ENCODE measurements at regions not wholly inside any gene's neighbourhood (a gene's known extent, or its start where the extent isn't known, plus 50 kb on each side); places are given as distances from the start of the nearest gene placed in this dataset.
A peak's percentile ranks its signal among the peaks of the same experiment; 100 is the strongest.
"Not testable (repeated sequence)": the region's sequence is repeated elsewhere in the genome, so short reads cannot be mapped to it uniquely, and the experiment has no call there.

DNA sequence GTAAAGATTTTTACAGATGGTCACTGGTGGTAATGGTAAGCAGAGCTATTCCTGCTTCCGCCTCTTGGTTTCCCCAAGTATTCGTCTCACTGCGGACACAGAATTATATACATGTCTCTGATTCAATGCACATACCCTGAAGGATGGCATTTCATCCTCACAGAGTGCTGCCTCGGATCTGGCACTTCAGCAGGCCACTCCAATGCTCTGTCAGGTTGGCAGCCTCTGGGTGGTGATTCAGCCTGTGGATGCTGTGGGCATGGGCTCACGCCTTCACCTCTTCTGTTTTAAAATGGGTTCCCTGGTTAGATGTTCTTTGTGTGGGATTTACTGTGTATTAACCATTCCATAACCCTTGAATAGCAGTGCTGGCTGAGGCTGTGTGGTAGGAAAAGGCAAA, 182.6 kb upstream of the ZNF608 start:
- DNase-seq = no peak

DNA sequence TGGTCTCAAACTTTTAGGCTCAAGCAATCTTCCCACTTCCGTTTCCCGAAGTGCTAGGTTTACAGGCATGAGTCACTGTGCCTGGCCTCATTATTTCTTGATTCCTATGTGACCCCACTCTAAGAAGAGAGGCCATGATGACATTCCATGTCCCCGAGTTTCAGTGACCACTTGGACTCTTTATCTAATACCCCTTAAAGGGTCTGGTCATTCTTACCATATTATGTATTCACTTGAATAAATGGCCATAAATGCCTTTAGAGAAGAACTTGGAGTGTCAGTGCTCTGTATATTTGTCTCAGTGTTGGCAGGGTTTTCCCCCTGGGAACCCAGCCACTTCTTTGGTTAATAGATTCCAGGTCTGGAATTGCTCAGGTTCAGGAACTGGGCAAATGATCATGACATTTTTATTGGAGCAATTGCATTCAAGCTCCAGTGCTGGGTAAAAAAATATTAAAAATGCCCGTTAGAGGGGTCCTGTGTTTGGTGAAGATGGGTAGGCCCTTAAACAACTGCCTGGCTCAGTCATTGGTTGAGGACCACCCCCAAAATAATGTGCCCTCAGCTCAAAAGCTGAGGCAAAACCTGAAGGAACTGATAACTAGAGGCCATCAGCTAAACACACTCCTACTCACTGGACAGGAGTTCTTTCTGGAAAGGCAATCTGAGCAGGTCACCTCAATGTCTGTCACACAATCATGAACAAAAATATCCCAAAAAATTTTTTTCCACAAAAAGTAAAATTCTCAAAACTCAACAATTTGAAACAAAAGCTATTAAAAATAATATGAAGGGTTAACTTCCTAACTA, 186.6 kb upstream of the ZNF608 start:
- no peak for DNase-seq

DNA sequence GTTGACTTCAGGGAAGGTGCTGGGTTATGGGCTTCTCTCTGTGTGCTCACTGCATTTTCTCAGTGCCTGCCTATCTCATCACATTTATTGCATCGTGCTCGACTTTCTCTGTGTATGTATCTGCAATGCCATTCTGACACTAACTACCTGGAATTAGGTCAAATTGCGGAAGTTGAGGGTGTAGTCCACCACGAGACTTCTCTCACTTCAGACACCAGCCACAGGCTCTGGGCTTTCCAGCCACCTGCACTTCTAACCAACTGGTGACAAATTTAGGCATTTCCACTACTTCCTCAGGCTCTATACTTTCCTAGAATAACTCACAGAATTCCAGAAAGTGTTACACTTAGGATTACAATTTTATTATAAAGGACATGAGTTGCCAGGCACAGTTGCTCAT, 188.6 kb upstream of the ZNF608 start:
- peak in 2 of 5 experiments; percentile 18 for DNase-seq

DNA sequence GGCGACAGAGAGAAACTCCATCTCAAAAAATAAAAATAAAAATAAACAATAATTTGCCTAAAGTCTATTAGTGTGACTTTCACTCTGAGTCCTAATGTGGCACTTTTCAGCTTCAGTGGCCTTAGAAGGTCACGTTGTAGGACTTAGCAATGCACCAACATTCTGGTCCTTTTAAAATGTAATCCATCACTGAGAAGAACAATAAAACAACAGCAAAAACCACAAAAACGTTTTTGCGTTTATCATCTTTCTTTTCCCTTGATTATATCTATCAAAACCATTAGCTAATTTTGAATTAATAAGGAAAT, 190.1 kb upstream of the ZNF608 start:
- no peak for DNase-seq

DNA sequence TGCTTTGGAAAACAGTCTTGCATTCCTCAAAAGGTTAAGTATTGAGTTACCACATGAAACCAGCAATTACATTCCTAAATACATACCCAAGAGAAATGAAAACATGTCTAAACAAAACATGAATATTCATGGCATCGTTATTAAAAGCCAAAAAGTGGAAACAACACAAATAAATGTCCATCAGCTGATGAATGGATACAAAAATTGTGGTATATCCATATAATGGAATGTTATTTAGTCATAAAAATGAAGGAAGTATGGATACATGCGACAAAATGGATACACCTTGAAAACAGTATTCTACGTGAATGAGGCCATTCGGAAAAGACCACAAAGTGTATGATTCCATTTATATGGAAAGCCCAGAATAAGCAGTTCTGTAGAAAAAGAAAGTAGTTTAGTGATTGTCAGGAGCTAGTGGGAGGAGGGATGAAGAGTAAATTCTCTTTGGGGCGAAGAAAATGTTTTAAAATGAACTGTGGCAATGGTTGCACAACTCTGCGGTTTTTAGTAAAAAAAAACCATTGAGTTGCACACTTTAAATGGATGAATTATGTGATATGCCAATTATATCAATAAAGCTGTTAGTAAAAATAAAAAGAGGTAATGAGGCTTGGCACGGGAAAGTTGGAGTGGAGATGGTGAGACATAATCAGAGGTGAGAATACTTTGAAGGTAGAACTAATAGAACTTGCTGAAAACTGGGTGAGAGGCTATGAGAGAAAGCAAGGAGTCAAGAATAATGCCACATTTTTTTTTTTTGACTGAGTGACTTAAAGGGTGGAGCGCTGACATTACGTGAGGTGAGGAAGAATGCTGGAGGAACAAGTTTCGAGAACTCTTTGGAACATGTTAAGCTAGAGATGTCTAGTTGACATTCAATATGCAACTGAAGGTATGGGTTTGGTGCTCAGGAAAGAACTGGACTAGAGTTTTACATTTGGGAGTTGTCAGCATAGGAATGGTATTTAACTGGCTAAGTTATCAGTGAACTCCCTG, 194.9 kb upstream of the ZNF608 start:
- no peak for DNase-seq

DNA sequence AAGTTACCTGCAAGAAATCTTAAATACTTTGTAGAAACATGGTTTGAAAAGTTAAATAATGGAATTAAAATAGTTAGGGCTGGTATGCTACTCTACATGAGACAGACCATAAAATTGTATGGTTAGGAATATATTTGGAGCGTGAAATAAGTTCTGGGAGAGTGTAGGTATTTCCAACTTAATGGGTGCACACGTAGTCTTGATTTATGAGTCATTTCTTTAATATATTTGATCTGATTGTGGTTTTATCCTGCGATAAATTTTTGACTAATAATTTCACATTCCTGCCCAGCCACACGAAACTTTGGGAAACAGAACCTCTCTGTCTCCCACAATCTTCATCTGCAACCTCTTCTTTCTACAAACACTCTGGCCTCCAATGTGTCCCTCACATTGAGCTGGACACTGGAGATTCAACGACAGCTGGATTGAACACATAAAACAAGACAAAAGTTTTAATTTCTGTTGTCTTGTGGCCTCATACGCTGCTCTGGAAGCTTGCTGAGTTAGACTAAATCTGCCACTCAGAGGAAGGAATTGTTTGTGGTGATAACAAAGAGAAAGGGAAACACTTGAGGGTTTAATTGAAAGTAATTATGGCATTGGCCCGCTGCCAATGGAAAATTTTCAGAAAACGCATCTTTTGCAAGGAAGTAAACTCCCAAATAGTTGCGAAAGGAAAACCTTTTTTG, 201.8 kb upstream of the ZNF608 start:
- no peak for DNase-seq

DNA sequence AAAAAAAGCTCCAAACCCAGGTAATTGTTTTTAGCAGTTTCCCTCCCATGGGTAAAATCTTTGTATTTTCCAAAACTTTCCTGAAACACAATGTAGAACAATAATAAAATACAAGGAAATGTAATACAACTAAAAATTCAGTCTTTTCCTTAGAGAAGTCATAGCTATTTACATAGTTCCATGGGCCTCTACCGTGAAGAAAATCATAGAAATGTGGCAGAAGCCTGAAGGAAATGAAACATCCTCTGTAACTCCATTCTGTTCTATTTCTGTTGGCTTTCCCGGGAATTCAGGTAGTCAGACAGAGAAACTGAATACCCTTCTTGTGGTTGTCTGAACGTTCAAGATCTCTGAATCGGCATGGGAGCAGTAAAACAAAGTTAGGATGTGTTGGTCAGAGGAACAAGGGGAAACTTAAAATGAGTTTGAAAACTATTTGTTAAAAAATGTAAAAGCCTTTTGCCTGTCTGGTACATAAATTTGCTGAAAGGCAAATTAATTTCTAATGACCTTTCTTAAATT, 202.4 kb upstream of the ZNF608 start:
- DNase-seq = no peak

DNA sequence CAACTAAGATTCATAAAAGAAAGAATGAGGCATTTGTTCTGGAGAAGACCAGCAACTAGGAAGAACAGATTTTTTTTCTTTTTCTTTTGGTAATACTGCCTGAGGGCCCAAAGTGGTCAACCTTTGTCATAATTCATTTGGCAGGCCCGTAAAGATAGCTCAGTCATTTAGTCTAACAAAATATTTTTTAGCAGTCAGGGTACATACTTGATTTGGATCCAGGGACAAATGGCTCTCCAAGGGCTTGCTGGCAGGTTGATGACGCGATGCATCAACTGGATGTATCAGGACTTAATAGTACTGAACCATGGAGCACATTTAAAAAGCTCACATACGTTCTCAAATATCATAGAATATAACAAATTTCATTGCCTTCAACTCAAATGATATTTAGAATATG, 203.4 kb upstream of the ZNF608 start:
- no peak for DNase-seq

DNA sequence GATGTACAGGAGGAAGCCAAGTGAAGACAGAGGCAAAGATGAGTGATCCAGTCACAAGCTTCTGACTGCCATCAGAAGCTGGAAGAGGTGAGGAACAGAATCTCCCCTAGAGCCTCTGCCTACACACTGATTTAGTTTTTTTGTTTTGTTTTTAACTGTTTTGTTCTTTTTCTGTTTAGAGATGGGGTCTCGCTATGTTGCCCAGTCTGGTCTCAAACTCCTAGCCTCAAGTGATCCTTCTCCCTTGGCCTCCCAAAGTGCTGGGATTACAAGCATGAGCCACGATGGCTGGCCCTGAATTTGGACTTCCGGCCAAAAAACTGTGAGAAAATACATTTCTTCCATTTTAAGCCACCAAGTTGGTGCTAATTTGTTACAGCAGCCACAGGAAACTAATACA, 204.7 kb upstream of the ZNF608 start:
- no peak for DNase-seq

DNA sequence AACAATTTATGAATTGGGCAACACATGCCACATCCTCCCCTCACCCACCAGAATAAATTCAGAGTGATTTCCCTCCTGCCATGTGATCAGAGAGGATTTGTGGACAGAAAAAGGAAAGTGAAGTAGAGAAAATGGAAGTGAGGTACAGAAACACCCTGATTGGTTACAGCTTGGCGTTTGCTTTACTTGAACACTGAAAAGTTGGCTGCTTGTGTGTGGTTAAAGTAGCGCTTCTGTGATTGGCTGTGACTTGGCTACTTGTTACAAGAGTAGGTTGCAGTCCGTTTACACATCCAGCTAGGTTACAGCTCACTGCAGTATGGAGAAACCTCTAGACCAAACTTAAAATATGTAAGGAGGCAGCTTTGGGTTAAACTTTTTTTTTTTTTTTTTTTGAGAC, 205.2 kb upstream of the ZNF608 start:
- peak in 1 of 5 experiments; percentile 5 for DNase-seq

DNA sequence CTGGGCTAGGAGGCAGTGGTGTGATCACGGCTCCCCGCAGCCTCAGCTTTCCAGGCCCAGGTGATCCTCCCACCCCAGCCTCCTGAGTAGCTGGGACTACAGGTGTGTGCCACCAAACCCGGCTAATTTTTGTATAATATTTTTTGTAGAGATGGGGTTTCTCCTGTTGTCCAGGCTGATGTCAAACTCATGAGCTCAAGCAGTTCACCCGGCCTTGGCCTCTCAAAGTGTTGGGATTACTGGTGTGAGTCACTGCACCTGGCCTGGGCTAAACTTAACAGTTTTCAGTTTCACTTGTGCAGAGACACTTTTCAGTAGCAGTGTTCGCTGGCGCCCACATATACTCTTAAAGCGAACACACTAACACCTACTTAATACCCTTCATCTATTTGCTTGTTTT, 205.6 kb upstream of the ZNF608 start:
- DNase-seq = peak in 1 of 5 experiments; percentile 3

DNA sequence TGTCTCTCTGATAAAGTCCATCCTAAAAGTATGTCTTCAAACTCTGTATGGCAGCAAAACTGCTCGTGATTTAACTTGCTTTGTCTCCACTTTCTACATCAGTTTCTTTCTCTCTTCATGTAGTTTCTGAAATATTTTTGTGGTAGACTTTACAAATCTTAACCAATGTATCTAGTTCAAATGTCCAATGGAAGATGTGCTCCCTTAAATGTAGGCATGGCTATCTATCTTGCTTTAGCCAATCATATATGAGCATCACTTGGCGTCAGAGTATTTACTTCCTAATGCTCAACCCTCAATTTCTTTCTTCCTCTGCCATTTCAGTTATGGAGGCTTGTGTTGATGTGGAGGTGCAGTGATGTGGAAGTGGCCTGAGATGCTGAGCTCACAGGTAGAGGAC, 206.1 kb upstream of the ZNF608 start:
- DNase-seq = no peak

DNA sequence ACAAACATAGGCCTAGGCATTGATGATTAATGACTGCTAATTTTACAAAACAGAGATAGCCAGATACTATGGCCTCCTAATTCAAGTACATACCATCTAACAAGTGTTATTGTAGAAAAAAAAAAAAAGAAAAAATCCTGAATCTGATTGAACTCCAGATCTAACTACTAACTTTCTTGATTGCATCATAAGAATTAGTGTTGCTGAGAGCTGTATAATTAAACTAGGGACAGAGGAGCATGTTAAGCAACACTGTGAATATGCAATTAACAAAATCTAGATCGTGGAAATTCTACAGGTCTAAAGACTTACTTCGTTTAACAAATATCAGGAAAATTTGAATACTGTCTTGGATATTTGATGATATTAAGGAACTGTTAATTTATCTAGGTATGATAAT, 208.3 kb upstream of the ZNF608 start:
- no peak for DNase-seq

DNA sequence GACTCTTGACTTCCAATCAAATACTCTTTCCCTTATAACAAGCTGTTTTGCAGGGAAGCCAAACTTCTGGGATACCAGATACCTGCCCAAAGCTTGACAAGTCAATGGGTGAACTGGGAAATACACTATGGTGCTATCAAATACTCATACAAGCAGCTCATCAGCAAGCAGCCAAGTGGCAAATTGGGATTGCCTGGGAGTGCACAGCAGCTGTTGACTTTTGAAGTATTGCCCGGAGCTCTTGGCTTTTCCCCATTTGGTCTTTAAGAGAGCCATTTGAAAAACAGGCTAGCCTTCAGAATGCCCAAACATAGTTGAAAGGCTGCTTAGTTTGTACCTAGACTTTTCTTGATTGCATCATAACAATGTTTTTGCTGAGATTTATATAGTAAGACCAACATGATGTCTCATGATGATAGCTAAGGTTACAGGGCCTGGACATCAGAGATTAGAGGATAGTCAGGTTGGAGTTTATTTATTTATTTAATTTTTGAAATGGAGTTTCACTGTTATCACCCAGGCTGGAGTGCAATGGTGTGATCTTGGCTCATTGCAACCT, 210.1 kb upstream of the ZNF608 start:
- DNase-seq = no peak

DNA sequence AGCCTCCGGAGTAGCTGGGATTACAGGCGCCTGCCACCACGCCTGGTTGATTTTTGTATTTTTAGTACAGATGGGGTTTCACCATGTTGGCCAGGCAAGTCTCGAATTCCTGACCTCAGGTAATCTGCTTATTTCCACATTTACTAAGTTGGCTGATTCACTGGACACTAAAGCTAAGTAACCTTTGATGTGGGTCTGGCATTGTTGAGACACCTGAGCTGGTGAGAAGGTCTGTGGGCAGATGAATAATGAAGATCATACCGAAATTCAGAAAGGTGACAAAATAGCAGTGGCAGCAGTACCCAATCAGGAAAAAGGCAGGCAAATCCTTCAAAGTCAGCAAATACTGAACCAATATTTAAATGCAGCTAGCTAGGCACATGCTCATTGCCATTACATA, 210.6 kb upstream of the ZNF608 start:
- no peak for DNase-seq

DNA sequence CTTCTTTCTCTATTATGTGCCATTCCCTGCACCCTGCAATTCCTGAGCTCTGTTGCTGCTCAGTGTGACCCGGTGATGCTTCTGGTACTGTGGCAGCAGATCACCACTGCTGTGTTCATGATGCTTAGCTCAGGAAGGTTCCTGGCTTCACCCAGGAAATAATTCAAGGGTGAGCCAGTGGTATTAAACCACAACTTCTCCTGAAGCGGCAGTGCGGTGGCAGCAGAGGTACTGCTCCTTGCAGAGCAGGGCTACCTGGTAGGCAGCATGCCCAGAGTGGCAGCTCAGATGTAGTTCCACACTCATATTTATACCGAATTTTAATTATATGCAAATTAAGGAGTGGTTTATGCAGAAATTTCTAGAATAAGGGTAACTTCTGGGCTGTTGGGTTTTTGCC, 213.8 kb upstream of the ZNF608 start:
- no peak for DNase-seq

DNA sequence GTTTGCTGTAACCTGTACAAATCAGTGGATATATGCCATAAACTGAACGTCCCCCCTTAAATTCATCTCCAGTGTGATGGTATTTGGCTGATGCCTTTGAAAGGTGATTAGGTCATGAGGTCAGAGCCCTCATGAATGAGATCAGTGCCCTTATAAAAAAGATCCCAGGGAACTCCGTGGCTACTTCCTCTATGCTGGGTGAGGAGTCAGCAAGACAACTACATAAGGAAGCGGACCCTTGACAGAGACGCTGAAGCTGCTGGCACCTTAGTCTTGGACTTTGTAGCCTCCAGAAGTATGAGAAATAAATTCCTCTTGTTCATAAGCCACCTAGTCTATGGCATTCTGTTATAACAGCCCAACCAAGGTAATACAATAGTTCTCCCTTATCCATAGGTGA, 215.1 kb upstream of the ZNF608 start:
- DNase-seq = no peak

DNA sequence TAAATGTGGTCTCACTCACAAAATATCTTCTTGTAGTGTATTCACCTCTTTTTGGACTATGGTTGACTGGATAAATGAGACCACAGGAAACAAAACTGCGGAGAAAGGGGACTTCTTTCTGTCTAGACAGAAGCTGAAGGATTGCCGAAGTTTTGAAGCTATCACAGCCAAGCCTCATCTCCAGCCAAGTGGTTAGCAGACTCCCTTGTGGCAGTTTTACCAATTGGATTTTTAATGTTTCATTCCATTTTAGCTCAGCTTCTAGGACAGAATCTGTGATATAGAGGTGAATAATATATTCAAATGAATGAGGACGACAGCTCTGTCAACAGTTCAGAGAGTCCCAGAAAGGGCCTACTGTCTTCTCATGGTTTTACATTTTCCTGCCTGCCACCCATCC, 215.7 kb upstream of the ZNF608 start:
- DNase-seq = no peak

DNA sequence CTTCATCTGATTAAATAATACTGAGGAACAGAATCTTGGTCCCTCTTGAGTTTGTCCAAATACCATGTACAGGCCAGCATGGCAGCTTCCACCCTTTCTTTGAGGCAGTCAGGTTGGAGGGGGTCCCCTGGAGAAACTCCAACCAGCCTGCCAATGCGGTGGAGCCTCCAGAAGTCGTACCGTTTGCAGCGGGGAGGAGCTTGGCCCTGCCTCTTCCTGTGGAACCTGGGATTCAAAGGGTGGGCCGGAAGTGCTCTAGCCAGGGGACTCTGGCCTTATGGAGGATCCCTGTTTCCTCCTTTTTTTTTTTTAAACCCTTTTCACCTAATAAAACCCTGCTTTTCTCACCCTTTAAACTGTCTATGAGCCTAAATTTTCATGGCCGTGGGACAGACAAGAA, 216.3 kb upstream of the ZNF608 start:
- DNase-seq = no peak

DNA sequence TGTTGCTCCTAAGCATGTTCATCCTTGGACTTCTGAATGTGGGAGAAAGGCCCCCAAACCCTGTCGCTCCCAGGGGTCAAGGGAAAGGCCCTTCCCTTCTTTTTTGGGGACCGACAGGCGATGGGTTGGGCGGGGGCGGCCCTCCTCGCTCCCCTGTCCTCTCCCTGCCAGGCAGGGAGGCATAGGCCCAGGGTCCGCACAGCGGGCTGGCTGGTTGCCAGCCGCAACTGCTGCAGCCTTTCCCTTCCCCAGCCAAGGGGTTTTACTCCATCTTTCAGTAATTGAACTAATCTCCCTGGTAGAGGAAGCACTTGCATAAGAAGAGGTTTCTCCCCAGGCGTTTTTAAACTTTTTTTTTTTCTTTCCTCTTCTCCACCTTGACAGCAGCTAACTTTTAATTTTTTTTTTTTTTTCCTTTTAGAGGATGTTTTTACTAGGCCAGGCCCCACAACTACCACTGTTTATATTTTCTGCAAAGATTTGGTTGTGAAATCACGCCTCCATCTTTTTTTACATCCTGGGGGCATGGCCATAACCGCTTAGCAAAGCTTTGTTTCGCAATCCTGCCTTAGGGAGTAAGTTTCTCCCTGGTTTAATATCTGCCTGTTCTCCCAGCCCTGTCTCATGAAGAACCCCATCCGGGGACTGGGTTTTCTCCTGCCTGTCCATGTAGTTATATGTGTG, 216.9 kb upstream of the ZNF608 start:
- no peak for DNase-seq

DNA sequence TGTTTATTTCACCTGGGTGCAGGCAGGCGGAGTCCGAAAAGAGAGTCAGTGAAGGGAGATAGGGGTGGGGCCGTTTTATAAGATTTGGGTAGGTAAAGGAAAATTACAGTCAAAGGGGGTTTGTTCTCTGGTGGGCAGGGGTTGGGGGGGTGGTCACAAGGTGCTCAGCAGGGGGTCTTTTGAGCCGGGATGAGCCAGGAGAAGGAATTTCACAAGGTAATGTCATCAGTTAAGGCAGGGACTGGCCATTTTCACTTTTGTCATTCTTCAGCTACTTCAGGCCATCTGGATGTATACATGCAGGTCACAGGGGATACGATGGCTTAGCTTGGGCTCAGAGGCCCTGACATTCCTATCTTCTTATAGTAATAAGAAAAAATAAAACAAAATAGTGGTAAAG, 220.3 kb upstream of the ZNF608 start:
- DNase-seq = not testable (repeated sequence)

DNA sequence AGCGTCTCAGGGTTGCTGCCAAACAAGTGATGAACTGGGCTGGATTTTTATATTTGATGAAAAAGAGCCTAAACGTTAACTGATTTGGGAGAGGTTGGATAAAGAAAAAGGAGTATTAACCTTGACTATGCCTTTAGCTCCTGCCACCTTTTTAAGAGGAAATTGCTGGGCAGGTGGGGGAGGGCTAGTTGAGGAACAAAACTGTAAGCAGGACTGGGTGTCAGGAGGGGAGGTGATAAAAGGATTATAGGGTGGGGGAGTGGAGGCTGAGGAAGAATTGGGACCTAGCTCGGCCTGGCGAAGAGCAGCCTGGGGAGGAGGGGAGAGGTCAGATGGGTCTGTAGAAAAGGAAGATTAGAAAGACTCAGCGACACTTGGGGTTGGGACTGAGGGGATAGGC, 223.9 kb upstream of the ZNF608 start:
- not testable (repeated sequence) for DNase-seq

Data from T-helper 2 cell (primary cell).